Stimulated activated CD4-positive, alpha-beta T cell treated with anti-CD3 and anti-CD28 coated beads, Interleukin-15, amount 100 ng/mL, for 24 hours (primary cell): ENCODE measurements at regions not wholly inside any gene's neighbourhood (a gene's known extent, or its start where the extent isn't known, plus 50 kb on each side); places are given as distances from the start of the nearest gene placed in this dataset.

Experiments
- DNase-seq: peaks from one replicate; pipeline ENCODE4 v3.0.0-alpha.2; 2020

DNA sequence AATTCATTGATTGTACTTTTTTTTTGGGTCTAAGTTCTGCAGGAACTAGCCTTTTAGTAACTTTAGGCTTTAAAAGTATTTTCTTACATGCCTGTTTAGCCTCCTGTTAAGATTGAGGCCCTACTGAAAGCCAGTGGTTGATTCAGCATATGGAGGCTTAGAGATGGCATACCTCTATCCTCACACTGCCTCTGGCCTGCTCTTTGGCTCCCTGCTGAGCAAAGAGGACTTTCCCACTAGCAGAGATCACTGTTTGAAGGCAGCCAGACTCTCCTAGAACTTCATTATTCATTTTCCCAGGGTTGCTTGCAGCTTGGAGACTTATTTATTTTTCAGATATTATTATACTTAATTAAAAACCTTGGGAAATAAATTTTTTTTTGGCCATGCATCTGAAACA is 405.6 kb upstream of the MEX3C start:
- DNase-seq, result no peak

GRCh38 chr18:51603551-51603950 is 406.1 kb upstream of the MEX3C start:
- no peak for DNase-seq

DNA sequence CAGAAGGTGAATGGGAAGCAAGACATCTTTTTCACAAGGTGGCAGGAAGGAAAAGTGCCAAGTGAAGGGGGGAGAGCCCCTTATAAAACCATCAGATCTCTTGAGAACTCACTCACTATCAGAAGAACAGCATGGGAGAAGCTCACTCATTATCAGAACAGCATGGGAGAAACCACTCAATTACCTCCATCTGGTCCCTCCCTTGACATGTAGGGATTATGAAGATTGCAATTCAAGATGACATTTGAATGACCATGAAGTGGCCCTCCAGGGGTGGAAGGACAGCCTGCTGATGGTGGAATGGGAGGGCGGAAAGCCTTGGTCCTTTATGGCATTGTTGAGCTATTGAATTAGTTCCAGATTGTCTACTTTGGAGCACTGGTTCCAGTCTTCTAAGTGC is 413.0 kb upstream of the MEX3C start:
- DNase-seq, result no peak

GRCh38 chr18:51611326-51611725 is 413.8 kb upstream of the MEX3C start:
- no peak for DNase-seq

DNA sequence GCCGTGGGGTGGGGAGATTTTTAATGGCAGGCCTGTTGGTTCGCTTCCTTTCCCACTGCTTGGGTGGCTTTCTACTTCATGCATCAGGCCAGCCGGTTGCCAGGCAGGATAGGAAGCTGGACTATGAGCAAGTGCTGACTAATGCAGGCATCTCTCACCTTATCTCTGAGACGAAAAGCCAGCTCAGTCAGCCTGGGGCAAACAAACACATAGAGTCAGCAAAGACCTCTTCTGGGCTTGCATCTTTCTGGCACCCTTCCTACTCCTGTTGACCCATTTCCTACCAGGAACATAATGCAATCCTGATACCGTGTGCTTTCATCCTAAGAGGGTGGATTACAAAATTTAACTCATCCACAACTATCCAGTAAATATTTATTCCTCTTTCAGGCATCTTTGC is 416.6 kb upstream of the MEX3C start:
- no peak for DNase-seq

DNA sequence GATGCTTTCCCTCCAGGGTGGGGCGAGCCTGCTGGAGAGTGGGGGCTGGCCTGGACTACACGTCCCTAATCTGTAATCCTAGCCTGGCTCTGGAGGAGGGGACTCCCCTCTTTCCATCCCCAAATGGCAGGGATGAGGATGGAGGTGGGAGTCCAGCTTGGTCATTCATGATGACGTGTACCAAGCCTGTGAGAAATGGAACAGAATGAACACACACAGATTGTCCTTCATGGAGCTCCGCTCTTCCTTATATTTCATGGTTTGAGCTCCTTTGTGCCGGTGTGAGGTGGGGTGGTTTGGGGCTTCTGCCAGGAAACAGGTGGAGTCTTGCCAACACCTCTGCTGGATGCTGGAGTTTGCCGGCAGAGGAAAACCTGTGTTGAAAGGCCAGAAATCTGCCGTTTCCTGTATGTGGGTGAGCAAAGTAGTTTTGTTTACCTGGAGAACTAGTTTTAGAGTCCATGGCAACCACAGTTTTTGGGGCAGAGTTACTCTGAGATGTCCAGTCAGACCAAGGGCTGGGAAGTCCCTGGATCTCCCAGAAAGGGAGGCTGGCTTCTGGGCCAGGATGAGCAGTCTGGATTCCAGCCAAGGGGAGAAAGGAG is 417.6 kb upstream of the MEX3C start:
- no peak for DNase-seq

GRCh38 chr18:51617167-51617566 is 419.7 kb upstream of the MEX3C start:
- DNase-seq, result no peak

DNA sequence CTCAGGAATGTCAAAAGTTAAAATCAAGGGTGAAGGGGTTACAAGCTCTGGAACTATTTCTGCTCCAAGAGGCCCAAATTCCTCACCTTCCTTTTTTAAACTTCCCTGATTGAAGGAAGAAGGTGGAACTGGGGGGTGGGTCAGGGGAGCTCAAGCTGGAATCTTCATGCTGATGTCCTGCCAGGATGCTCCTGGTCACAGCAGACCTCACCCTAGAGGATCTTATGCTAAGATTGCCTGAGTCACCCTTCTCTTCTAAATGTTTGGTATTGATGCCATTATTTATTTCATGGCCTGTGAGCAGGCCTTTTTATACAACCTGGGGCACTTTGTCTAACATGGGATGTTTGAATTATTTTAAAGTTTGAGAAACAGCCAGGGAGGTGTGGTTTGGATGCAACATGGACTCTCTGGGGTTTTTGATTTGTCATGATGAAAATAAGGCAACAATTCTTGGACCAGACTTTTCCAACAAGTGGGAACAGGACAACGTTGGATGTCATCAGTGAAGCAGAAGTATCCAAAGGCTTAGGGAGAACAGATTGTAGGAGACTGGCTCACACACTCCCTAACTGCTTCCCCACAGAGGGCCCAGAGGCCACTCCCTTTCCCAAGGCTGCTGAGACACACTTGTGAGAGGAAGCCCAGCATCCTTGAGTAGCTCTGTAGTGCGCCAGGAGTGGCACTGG is 420.2 kb upstream of the MEX3C start:
- no peak for DNase-seq

DNA sequence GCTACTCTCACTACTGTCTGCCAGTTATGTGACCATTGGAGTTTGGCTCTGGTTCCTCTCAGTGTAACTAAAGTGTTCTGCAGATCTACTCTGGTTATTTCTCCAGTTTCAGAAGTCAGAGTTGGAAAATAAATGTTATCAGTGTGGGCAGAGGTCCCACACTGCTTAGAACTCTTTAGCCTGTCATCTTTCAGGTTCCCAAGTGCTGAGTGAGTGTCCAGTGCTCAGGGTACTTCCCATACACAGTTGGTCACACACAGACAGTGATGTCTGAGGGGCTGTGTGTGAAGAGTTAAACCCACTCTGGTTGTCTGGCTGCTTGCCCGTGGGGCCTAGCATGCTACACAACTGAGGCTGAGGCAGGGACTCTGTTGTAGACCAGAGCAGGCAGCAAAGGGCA is 421.8 kb upstream of the MEX3C start:
- DNase-seq, result no peak

- DNase-seq, result peak; percentile 51
Measured at GRCh38 chr18:51621113-51621863, 423.8 kb upstream of the MEX3C start.

DNA sequence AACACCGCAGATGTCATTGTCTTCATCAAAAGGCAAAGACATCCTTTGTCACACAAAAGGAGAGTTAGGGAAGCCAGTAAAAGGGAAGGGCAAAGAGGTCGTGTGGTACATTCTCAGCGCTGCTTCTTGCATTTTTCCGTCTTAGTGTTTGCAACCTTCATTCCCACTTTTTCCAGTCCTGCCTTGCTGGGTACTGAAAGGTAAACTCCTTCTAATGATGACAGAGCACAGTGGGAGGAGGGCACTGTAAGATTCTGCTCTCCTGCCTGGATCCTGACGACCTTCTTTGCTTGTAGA is 424.3 kb upstream of the MEX3C start:
- DNase-seq, result no peak

- no peak for DNase-seq
Measured at GRCh38 chr18:51622702-51623101, 425.2 kb upstream of the MEX3C start.

- no peak for DNase-seq
Measured at GRCh38 chr18:51623653-51624052, 426.2 kb upstream of the MEX3C start.

DNA sequence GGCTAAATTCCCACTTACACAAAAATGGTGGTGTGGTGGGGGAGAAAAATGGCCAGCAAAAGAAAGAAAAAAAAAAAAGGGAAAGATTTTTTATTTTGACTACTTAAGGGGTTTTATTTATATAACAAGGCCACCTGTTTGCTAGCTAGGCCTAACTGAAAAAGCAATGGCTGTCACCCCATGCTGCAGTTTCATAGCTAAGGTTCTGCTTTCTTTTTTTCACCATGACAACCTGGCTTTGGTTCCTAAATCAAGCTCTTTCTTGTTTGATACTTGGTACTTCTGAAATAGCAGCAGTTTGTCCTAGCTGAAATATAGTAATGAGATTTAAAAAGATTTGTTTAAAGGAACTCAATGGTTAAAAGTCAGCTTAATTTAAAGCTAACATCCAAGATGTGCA is 433.2 kb upstream of the MEX3C start:
- DNase-seq, result no peak

DNA sequence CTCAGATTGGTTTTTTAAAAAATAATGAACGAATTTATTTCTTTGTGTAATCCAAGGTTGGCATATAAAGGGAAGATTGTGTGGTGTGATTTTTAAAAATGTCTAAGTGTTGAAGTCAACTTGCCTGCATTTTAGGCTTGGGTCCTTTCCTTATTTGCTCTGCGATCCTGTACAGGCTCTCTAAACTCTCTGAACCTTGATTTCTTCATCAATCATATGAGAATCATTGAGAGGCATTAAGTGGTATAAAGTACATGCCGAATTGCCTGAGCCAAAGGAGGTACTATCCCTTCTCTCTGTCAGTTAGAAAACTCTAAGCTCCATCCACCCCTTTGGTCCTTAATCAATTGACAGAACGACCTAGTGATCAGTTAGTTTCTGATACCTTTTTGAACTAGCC is 440.4 kb upstream of the MEX3C start:
- no peak for DNase-seq

GRCh38 chr18:51639541-51639940 is 442.1 kb upstream of the MEX3C start:
- DNase-seq, result no peak

DNA sequence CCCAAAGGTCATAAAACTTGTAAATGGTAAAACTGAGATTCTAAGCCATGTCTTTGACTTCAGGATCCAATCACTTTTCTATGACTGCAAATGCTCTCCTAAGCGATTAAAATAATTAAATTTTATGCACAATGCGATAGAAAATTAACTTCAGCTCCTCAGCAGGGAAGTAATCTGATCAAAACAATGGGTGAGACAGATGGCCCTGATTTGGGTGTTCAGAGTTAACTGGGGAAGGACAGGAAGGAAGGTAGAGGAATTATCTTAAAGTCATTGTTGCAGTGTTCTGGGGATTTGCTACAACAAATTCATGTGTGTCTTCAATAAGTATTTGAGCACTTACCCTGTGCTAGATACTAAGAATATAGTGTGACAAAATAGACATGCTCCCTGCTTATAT is 446.0 kb upstream of the MEX3C start:
- no peak for DNase-seq

DNA sequence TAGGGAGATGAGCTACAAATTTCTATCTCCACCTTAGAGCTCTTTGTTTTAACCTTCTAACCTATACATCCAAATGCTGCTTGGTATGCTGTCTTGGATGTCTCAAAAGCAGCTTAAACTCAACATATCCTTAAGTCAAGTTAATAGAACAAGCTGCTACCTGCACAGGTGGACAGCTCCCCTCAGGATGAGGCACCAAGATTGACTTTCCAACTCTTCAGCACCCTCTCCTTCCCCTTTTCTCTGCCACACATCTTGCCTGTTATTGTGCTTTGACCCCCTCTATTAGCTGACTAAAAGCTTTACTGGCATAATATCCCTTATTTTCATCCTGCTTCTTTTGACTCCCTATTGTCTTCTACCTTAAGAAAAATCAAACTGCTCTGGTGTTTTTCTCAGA is 448.1 kb upstream of the MEX3C start:
- no peak for DNase-seq

DNA sequence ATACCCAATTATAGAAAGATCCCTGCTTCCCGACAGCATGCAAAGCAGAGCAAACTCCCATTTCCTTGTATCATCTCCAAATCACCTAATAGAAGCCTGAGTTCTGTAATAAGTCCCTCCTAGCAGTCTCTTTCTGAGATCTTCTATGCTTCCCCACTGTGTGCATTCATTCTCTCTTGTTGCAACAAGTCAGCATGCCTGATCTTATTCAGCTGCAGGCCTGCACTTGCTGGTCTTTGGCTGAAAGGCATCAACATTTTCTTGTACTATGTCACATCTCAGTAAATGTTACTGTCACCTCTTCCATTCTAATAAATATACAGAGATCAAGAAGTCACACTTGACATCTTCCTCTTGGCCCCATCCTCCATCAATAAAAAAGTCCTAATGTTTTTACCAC is 449.9 kb upstream of the MEX3C start:
- no peak for DNase-seq

GRCh38 chr18:51647942-51648341 is 450.5 kb upstream of the MEX3C start:
- no peak for DNase-seq

DNA sequence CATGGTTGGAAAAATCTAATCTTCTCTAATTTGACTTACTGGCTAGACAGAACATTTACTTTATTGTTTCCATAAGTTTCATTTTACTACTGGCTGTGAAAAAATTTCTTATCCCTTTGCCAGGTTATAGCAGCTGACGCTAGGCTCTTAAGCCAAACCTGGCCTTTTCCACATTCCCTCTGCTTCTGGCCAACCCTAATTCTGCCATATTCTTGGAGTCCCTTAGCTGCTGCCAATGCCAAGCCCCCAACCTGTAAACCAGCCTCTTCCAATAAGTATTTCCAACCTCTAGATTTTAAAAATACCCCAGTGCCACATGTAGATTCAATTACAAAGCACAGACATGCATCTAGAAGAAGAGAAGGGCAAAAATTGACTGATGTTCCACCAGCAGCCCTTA is 452.3 kb upstream of the MEX3C start:
- DNase-seq, result no peak

- DNase-seq, result no peak
Measured at GRCh38 chr18:51651761-51652160, 454.3 kb upstream of the MEX3C start.

- DNase-seq, result no peak
Measured at GRCh38 chr18:51653507-51654213, 456.2 kb upstream of the MEX3C start.
